ENCODE measurements at regions not wholly inside any gene's neighbourhood (a gene's known extent, or its start where the extent isn't known, plus 50 kb on each side); places are given as distances from the start of the nearest gene placed in this dataset.

GRCh38 chr4:115334736-115335411, 221.5 kb upstream of the NDST4 start:
- TF ChIP-seq CTCF (IDR thresholded peaks at IDR 0.05) (no peak), POLR2A (IDR thresholded peaks at IDR 0.05) (no peak)

Measured in lower leg skin (tissue), 3 donors.